NCI-H345 treated with DMSO at 0.1 percent for 48 hours (cell line): ENCODE measurements at regions not wholly inside any gene's neighbourhood (a gene's known extent, or its start where the extent isn't known, plus 50 kb on each side); places are given as distances from the start of the nearest gene placed in this dataset.
"Not testable (repeated sequence)": the region's sequence is repeated elsewhere in the genome, so short reads cannot be mapped to it uniquely, and the experiment has no call there.

Experiments used
- DNase-seq: peaks from one replicate; lab custom pipeline; 2025; ENCODE audit not compliant: unreplicated experiment; lab: John Stamatoyannopoulos, UW

DNA sequence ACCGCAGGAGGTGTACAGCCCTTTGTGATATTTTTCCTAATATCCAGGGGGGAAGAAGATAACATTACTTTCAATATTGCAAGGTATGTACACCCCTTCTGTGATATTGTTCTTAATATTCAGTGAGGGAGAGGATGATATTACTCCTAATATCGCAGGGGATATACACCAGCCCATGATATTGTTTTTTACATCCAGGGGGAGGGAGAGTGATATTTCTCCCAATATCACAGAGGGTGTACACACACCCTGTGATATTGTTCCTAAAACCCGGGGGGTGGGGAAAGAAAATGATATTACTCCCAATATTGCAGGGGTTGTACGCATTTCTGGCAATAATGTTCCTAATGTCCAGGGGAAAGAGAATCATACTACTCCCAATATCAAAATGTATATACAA is 58.0 kb upstream of the SLC25A48 start:
- no peak for DNase-seq

DNA sequence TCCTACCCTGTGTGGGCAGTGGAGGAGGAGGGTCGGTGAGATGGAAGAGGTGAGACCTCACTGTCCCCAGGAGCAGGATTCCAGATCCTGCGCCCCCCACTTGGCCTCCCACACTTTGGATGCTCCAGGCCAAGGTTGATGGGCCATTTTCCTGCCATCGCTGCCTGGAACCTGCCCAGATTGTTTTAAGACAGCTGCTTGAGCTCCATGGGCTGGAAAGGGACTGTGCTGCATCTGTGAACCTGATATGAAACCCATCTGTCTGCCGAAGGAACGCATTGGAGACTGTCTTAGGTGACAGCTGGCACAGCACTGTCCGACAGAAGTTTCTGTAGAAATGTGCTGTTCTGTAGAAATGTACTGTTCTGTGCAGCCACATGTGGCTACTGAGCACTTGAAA is 72.7 kb upstream of the SLC25A48 start:
- no peak for DNase-seq

DNA sequence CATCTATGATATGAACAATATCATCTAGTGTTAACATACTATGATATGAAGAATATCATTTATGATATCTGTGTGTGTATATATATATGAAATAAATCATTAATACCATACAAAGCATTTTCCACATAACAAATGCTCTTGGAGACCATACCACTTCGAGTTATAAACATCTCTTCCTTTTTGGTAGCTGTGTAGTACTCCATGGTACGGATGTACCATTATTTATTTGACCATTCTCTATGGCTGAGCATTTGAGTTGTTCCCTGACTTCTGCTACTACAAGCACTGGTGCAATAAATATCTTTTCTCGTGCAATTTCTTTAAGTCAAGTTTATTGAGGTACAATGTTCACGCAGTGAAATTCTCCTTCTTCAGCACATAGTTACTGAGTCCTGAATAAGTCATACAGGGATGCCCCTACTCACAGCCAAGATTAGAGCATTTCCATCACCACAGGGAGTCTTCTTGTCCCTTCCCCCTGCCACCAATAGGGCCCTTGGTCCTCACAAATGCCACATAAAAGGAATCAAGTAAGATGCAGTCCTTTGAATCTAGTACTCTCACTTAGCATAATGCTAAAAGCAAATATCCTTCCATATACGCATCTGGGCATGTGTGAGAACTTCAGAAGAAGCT is 75.2 kb upstream of the SLC25A48 start:
- no peak for DNase-seq

DNA sequence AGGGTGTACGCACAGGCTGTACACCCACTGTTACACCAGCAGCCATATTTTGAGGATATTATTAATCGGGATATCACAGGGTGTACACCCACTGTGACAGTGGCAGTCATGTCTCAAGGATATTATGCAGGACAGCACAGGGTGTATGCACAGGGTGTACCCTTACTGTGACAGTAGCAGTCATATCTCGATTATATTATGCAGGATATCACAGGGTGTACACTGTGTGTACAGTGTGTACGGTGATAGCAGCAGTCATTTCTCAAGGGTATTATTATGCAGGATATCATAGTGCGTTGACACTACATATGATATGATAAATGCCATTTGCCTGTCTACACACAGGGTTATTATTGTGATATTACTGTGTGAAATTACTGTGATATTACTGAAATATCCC is 80.5 kb upstream of the SLC25A48 start:
- DNase-seq = no peak

DNA sequence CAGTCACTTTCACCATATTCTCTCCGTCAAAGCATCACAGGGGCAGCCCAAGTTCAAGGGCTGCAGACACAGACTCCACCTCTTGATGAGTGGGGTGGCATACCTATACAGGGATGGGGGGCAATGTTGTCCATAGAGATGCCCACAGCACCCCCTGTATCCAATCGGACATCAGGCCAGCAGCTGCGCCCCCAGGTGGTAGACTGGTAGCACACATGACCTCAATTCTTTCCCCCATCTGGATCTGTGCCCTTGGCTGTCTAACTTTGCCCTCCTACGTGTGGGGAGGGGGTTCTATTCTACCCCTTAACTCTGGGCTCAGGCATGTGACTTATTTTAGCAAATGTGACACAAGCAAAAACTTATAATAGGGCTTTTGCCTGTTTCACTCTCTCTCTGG is 84.0 kb upstream of the SLC25A48 start:
- DNase-seq = no peak

DNA sequence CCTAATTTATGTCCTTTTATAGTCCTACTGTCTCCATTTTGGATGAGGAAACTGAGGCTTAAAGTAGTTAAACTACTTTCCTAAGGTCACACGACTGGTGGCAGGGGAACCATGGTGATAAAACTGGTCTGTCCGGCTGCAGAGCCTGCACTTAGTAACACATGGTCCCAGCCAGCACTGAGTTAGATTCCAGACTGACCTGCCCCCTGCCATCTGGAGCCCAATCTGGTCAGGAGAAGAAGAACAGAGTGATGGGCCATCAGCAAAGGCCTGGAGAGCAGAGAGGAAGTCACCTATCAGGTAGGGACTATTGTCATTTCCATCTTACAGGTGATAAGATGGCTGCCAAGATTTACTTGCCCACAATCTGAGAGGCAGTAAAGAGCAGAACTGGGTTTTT is 86.6 kb upstream of the SLC25A48 start:
- no peak for DNase-seq

DNA sequence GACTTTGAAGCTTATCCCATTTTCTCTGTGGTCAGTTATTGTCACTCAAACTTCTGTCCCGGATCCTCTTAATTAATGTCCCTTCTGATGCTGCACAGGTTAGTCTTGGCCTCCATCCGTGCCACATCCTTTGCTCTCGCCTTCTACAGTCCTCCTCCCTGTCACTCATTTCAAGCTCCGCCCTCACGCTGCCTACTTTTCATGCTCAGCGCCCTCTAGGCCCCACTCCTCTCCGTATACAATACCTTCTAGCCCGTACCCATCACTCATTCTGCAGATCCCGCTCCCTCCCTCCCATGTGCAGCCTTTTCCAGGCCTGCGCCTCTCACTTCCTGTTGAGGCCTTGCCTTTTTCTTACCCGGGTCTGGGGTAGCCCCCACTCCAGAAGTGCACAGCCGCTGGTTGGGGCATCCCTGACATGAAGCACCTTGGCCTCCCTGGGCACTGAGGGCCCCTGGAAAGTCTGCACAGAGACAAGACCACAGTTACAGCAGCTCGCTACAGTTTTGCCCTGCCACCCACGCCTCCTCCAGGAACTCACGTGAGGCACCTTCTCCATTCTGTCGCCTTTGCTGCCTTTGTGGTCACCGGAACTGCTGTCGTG is 88.5 kb upstream of the SLC25A48 start:
- DNase-seq = no peak

DNA sequence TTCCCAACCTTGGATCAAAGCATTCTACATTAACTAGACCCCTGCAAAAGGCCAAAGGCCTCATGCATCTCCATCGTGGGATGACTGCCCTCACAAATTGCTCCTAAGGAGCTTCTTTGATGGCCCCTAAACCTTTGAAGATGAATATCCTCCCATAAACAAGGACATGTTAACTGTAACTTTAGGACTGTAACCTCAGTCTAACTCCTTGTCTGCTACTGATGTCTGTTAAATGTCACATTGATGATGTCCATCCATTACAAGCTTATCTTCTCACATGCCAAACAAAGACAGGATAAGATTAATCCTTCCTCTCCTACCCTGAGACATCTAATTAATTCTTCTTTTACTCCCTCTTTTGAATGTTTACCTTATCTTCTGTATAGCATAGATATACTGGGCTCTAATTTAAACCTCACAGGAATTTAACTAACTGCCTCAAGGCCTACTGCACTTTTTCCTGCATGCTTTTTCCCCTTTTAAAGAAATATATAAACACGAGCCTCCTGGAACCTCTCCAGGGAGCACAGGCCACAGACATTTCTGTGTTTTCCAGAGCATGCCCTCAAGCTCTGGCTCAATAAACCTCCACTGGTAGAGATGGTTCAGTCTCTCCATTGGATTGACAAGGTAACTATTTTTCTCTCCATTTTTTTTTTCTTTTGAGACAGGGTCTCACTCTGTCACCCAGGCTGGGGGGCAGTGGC is 90.6 kb upstream of the SLC25A48 start:
- DNase-seq = no peak

DNA sequence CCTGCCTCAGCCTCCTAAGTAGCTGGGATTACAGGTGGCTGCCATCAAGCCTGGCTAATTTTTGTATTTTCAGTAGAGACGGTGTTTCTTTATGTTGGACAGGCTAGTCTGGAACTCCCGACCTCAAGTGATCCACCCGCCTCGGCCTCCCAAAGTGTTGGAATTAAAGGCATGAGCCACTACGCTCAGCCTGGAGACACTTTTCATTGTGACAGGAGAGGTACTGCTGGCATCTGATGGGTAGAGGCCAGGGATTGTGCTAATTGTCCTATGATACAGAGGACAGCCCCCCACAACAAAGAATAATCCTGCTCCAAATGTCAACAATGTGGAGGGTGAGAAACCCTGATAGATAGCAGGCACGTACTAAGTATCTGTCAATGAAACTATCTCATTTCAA is 91.3 kb upstream of the SLC25A48 start:
- no peak for DNase-seq

DNA sequence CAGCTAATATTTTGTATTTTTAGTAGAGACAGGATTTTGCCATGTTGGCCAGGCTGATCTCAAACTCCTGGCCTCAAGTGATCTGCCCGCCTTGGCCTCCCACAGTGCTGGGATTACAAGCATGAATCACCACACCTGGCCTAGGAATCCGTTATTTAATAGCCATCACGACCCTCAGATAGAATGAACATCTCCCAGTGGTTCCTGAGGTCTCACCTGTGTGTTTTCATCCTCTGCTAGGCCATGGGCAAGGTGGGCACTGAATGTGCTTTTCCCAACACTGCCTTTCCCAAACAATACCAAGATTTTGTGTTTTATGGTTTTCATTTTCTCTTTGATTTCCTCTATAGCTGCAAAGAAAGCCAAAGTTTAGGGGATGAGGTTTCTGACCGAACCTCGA is 92.2 kb upstream of the SLC25A48 start:
- DNase-seq = not testable (repeated sequence)

DNA sequence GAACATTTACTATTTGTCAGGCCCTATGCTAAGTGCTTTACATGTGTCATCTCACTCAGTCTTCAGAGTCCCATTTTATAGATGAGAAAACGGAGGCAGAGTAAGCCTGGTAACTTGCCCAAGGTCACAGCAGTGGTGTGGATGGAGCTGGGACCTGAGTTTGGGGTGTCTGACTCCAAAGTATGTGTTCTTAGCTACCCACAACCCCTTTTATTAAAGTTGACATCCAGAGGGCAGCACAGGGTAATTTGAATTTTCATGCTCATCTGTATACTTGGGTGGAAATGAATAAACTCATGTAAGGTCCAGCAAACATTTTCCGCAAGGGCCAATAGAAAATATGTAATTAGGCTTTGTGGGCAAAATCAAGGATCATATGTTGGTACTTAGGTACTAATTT is 93.4 kb upstream of the SLC25A48 start:
- DNase-seq = no peak

DNA sequence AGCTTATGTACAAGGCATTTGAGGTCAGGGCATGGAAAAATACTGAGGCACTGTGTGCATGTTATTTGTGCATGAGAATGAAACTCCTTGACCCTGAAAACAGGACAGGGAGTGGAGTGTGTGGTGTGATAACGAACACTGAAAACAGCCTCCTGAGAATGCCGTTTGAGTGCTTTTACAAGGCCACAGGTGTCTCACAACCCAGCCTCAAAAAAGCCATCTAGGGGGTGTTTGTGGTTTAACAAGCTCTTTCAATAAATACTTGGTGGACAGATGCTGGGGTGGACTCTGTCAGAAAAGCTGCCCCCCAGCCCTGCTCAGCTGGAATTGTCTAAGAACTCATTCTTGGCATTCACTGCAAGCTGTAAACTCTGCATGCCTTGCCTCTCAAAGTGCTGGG is 94.0 kb upstream of the SLC25A48 start:
- DNase-seq = no peak

DNA sequence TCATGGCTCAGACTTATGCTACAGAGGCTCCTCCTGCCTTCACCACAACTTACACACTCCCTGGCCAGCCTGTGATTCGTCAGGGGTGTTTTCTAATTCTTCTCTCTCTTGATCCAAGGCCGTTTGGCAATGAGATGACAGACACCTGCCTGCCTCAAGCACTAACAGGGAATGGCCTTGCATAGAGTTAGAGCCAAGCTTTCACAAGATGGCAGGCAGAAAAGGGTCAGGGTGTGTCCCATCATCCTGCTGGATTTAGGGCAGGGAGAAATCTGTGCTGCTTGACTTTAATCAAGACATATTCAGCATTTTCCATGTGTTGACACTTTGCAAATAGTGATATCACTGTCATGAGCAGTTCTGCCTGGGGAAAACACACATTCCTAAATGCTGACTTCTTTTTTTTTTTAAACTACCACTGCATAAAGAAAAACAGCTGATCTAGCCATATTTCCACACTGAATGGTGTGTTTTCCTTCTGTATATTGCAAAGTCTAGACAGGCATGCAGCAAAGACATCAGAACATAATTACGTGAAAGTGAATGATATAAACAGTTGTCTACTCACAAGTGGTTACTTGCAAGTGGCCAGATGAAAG is 95.0 kb upstream of the SLC25A48 start:
- DNase-seq = no peak

DNA sequence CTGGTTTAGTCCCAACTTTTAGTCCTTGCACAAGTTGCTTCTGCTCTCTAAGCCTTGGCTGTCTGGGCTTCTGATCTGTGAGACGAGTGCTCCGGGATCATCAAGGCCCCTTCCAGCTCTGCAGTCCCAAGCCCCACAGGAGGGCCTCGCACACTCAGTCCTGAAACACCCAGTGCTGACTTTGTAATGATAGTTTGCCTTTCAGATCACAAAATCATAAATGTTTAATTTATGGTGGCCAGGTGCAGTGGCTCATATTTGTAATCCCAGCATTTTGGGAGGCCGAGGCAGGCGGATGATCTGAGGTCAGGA is 95.9 kb upstream of the SLC25A48 start:
- no peak for DNase-seq

DNA sequence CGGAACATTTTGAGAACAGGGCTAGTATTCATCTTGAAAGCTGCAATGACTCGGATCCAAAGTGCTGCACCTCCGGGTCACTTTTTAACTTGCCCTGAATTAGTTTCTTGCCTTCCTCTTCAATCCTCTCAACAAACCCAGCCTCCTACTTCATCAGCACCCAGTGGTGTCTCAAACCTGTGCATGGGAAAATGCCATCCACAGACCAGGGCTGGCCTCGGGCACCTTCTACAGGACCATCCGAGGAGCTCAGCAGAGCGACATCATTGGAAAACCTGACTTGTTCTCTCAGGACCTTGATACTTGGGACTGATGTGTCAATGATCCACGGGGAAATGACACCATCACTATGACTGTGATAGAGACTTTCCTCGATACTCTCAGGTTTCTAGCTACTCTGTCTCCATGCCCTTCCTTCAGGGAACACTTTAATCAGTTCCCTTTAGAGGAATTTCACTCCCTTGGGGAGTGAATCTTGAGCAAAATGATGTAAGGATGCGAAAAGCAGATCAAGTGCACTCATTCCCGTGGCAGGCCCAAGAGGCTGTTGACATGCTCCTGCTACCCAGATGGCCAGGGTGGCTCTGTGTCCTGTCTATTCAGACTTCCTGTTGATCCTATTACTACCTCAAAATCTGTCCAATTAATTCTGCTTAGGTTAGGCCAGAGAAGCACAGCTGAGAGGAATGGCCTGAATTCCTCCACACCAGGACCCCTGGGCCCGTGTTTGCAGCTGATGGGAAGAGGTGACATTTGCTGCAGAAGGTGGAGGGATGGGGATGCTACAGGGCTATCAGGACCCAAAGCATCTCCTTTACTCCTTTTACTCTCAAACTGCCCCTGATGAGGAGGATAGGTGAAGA is 96.5 kb upstream of the SLC25A48 start:
- no peak for DNase-seq

DNA sequence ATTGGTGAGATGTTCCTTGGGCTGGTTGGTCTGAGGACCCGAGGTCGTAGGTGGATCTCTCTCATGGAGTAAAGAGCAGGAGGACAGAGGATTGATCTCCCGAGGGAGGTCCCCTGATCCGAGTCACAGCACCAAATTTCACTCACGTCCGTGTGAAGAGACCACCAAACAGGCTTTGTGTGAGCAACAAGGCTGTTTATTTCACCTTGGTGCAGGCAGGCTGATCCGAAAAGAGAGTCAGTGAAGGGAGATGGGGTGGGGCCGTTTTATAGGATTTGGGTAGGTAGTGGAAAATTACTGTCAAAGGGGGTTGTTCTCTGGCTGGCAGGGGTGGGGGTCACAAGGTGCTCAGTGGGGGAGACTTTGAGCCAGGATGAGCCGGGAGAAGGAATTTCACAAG is 97.5 kb upstream of the SLC25A48 start:
- DNase-seq = not testable (repeated sequence)

DNA sequence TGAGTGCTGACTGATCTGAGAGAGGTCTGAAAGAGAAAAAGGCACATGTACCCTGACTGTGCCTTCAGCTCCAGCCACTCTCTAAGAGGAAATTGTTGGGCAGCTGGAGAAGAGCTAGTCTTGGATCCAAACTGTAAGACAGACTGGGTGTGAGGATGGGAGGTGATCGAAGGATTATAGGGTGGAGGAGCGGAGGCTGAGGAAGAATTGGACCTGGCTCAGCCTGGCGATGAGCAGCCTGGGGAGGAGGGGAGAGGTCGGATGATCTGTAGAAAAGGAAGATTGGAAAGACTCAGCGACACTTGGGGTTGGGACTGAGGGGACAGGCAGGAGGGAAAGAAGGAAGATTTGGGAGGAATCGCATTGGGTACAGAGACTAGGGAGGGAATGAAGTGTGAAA is 98.6 kb upstream of the SLC25A48 start:
- no peak for DNase-seq

DNA sequence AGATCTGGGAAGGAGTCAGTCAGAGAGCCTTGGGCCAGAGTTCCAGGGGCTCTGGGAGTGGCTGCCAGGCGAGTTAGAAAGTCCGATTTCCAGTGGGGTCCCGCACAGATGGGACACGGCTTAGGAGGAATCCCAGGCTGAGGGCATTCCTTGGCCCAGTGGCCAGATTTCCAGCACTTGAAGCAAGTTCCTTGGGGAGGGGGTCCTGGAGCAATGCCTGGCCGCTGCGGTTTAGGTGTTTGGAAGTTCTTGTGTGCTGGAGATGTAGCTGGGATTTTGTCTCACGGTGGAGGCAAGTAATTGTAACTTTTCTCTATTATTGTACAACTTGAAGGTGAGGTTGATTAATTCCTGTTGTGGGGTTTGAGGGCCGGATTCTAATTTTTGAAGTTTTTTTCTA is 99.5 kb upstream of the SLC25A48 start:
- DNase-seq = not testable (repeated sequence)

DNA sequence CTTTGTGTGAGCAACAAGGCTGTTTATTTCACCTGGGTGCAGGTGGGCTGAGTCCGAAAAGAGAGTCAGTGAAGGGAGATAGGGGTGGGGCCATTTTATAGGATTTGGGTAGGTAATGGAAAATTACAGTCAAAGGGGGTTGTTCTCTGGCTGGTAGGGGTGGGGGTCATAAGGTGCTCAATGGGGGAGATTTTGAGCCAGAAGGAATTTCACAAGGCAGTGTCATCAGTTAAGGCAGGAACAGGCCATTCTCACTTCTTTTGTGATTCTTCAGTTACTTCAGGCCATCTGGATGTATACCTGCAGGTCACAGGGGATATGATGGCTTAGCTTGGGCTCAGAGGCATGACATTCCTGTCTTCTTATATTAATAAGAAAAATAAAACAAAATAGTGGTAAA is 103.4 kb upstream of the SLC25A48 start:
- DNase-seq = not testable (repeated sequence)

DNA sequence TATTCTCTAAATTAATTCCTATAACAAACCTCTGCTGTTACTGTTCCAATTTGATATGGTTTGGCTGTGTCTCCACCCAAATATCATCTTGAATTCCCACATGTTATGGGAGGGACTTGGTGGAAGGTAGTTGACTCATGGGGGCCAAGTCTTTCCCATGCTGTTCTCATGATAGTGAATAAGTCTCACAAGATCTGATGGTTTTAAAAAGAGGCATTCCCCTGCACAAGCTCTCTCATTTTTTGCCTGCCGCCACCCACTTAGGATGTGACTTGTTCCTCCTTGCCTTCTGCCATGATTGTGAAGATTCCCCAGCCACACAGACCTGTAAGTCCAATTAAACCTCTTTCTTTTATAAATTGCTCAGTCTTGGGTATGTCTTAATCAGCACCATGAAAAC is 104.3 kb upstream of the SLC25A48 start:
- DNase-seq = not testable (repeated sequence)

DNA sequence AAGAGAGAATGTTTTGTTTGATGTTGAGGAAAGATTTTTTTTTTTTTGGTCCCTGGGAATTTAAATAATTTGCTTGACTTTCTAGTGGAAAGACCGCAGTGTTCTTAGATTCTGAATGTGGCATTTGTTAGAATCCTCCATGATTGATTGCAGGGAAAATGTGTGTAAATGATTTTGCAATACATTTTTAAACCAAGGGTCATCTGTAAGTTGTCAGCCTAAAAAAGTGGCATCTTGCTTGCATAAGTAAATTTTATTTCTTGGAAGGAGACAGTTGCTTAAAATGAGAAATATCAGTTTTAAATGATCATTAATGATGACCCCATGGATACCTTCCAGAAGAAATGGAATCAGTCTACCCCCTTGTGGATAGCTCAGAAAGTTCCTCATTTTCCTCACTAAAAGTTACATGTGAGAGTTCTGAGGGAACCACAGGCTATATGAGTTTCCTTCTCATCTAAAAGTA is 105.1 kb upstream of the SLC25A48 start:
- no peak for DNase-seq
